Heart left ventricle (tissue), 13 donors: ENCODE measurements at regions not wholly inside any gene's neighbourhood (a gene's known extent, or its start where the extent isn't known, plus 50 kb on each side); places are given as distances from the start of the nearest gene placed in this dataset.

Experiments used
- CTCF ChIP-seq, 12 donors: fragments of 200-600 bp; sonication (generic) in 4 of 12; IDR thresholded peaks; one replicate each; pipeline versions ENCODE4 v1.5.0 to v1.8.0; 2018 to 2022; ENCODE audit warnings: antibody characterized with exemption in 12 of 12, mild to moderate bottlenecking in 5 of 12
- POLR2A ChIP-seq, 2 donors: fragments of 450-650 bp; IDR thresholded peaks; one replicate each; pipeline ENCODE4 v1.6.1; 2017; ENCODE audit warnings: antibody characterized with exemption in 2 of 2, mild to moderate bottlenecking in 2 of 2, moderate library complexity in 2 of 2
- donor health status: ischemic (EF 13 %, LVEDD 7.1; RV severe dilation, severe dysfunction).
- donor health status: DM: no; HTN: yes; CAD: no.
- donor health status: DM: no; HTN: no; CAD: no.
- donor health status: ischemic (EF 25% LVEDD 6.9; RV normal size, moderate dysfunction).
- donor health status: ischemic (EF 25% LVEDD 5.7; RV mildly dilated, moderate dysfunction).
- donor health status: ischemic (EF 35%, LVEDD 5.7; RV mildly dilated, moderate dysfunction).
- donor health status: nonischemic (EF 11% LVEDD 7.7; RV severe dilation, severe dysfunction).
- donor health status: DM: yes; HTN: yes; CAD: no.
- donor health status: PGD.
- donor health status: ischemic (EF 29% LVEDD 5.4; RV normal size, mild dysfunction).
- donor health status: nonischemic (EF 23%, LVEDD 6.1; RV moderate dilation, normal function).

- TF ChIP-seq CTCF (IDR thresholded peaks at IDR 0.05): no peak
- no peak for TF ChIP-seq POLR2A (IDR thresholded peaks at IDR 0.05)
These were observed 431.3 kb downstream of the TSN start for GRCh38 chr2:122186761-122187222.
